ENCODE measurements at regions not wholly inside any gene's neighbourhood (a gene's known extent, or its start where the extent isn't known, plus 50 kb on each side); places are given as distances from the start of the nearest gene placed in this dataset.

DNA sequence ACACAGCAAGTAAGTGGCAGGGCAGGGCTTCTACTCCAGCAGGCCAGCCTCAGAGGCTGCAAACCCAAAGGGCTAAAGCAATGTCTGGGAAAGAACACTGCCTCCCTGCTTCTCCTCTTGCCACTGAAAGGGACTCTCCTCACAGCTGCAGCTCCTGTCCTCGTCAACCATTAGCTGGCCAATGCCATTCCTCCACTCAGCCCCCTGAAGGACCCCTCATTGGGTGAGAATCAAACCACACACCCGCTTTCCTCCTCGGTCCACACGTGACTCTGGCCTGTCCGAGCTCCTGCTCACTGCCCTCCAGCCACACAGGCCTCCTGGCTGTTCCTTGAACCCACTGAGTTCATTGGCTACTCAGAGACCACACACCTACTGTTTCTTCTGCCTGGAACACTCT, 253.7 kb upstream of the TLE3 start:
- DNase-seq (ENCODE audit: low spot score), result peak; percentile 50
- H3K4me3 ChIP-seq, result no peak overlapping the region
- TF ChIP-seq, protein P1, sequence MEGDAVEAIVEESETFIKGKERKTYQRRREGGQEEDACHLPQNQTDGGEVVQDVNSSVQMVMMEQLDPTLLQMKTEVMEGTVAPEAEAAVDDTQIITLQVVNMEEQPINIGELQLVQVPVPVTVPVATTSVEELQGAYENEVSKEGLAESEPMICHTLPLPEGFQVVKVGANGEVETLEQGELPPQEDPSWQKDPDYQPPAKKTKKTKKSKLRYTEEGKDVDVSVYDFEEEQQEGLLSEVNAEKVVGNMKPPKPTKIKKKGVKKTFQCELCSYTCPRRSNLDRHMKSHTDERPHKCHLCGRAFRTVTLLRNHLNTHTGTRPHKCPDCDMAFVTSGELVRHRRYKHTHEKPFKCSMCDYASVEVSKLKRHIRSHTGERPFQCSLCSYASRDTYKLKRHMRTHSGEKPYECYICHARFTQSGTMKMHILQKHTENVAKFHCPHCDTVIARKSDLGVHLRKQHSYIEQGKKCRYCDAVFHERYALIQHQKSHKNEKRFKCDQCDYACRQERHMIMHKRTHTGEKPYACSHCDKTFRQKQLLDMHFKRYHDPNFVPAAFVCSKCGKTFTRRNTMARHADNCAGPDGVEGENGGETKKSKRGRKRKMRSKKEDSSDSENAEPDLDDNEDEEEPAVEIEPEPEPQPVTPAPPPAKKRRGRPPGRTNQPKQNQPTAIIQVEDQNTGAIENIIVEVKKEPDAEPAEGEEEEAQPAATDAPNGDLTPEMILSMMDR (IDR thresholded peaks at IDR 0.05), result no peak
- H3K27ac ChIP-seq, result no peak overlapping the region

DNA sequence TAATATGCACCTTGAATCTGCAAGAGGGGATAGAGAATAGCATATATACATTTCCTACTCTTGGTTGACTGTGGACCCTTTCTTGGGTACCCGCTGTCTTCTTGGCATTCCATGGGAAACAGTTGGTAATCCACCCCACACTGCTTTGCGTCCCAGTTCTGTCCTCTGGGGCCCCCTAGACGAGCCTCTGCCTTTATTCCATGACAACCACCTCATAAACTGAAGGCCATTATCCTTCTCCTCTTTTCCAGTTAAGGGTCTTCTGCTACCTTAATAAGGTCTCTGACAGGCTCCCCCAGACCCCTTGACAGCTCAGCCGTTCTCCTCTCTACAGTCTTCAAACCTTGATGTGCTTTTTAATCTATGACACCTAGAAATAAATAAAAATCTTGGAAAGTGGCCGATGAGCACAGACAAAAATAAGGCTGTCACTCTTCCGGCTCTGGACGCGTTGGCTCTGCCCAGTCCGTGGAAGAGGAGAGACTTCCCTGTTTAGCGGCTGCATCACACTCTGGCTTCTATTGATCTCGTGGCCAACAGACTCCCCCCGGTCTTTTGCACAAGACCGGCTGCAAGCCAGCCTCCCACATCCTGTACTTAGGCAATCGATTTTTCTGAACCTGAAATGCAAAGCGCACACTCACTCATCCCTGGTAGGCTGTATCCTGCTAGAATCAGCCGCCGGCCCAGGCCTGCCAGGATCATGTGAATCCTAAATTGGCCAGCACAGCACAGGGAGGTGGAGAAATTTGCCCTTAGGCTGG, 251.0 kb upstream of the TLE3 start:
- no peak overlapping the region for H3K27ac ChIP-seq
- DNase-seq (ENCODE audit: low spot score), result peak; percentile 70
- TF ChIP-seq, protein P1 (IDR thresholded peaks at IDR 0.05), result no peak
- no peak overlapping the region for H3K4me3 ChIP-seq

DNA sequence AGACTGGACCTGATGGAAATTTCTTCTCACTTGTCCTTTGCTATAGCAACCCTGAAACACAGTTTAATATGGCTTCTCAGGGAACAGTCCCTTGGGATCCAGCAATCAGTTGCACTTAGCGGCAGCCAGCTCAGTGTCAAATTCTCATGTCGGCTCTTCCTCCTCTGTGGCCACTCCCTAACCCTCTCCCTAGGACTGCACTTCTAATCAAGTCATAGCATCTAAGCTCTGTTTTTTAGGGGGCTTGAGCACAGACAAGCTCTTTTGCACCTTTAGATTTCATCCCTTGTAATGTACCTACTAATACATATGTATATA, 250.5 kb upstream of the TLE3 start:
- H3K27ac ChIP-seq, result no peak overlapping the region
- H3K4me3 ChIP-seq, result no peak overlapping the region
- TF ChIP-seq, protein P1 (IDR thresholded peaks at IDR 0.05), result no peak
- DNase-seq (ENCODE audit: low spot score), result no peak

DNA sequence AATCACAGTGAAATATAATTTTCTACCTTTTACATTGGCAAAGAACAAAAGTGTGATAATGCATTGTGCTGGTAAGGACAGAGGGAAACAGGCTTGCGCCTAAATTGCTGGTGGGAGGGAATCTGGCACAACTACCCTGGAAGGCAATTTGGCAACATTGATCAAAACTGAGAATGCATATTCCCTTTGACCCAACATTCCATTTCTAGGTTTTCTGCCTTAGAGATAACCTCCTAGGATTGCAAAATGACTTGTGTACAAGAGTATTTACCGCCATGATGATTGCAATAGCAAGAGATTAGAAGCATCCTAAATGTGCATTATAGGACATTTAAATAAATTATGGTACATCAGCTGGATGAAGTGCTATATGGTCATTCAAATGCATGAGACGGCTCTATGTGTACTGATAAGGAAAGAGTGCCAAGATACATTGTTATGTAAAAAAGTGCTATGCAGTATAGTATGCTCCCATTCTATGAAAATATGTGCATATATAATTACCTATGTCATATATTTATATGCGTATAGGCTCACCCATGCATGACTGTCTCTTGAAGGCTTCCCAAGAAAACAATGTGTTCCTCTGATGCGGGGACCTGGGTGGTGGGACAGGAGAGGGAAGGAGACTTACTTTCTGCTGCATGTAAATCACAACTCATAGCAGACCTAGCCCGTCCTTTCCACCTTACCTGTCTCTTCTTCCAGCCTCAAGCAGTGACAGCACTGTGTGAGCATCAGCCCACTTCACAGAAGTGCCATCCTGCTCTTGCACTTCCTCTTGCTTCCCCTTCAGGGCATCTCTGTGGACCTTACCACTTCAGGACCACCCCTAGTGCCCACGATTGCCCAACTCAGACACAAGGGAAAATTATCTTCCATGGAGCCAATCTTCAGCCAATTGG, 249.9 kb upstream of the TLE3 start:
- peak; percentile 50 for DNase-seq (ENCODE audit: low spot score)
- no peak overlapping the region for H3K4me3 ChIP-seq
- TF ChIP-seq, protein P1 (IDR thresholded peaks at IDR 0.05), result no peak
- no peak overlapping the region for H3K27ac ChIP-seq

GRCh38 chr15:70345251-70346019, 247.7 kb upstream of the TLE3 start:
- TF ChIP-seq, protein P1 (IDR thresholded peaks at IDR 0.05), result no peak
- DNase-seq (ENCODE audit: low spot score), result peak; percentile 66
- H3K27ac ChIP-seq, result no peak overlapping the region
- H3K4me3 ChIP-seq, result no peak overlapping the region

DNA sequence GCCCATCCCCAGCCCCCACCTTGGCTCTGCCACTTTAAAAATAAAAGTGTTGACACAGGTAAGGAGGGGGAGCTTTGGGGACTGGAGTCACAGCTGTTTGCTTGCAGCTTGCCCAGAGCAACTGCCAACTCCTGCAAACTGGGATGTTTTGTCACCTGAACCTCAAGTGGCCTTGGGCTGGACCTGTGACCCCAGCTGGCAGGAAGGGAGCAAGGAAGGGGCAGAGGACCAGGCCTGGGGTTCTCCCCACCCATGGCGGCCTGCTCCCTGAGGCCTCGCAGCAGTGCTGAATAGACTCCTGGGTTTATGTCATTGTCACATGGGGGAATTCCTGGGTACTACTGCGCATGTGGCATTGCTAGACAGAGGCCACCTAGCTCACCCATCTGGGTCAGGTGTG, 246.9 kb upstream of the TLE3 start:
- Histone ChIP-seq H3K4me3 (no peak overlapping the region), H3K27ac (no peak overlapping the region)
- peak; percentile 61 for DNase-seq (ENCODE audit: low spot score)
- TF ChIP-seq, protein P1 (IDR thresholded peaks at IDR 0.05), result no peak

Measured in coronary artery (tissue), 2 donors.